ENCODE measurements at regions not wholly inside any gene's neighbourhood (a gene's known extent, or its start where the extent isn't known, plus 50 kb on each side); places are given as distances from the start of the nearest gene placed in this dataset.

DNA sequence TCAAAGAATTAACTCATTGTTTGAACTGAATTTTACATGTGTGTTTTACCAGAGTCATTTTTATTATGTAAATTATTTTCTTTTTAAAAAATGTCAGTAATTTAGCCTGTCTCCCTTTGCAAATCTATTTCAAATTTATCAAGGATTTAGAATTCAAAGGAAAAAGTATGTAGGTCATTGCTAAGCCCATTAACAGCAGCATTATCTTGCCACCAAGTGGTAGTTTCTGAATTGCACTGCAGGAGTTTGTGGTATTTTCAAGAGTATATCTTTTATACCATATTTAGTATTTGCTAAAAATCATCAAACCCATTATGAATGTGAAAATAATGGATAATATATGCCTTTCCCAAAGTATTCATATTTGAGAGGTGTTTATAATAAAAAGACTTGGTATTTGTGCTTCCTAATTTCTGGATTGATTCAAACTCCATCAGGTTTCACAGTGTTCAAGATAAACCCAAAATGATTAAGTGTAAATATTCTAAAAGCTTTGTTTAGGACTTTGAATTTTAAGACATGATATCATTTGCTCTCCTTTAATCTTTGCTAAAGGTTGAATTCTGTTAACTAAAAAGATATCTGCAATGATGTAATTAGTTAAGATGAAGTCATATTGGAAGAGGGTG, 711.4 kb downstream of the FSCB start:
- DNase-seq: peak; percentile 52
- H3K4me3 ChIP-seq (ENCODE audit: insufficient read depth in 1 of 2, low read depth in 1 of 2, low read length in 2 of 2): no peak overlapping the region
- no peak overlapping the region for H2AFZ ChIP-seq (ENCODE audit: low read depth, low read length)
- H3K27ac ChIP-seq (ENCODE audit: low read length, poor library complexity, severe bottlenecking): no peak overlapping the region
- H2BK15ac ChIP-seq (ENCODE audit: low read depth, poor library complexity, severe bottlenecking): no peak overlapping the region
- no peaks in the 10 kb centered on the region for H3K27me3 ChIP-seq (ENCODE audit: control insufficient read depth in 1 of 2, insufficient read depth in 1 of 2, low read length in 2 of 2)
- no peaks in the 10 kb centered on the region for H3K79me1 ChIP-seq (replicated peaks; ENCODE audit: low read length, poor library complexity, severe bottlenecking)
- H2AK5ac ChIP-seq (ENCODE audit: low read length, severe bottlenecking): no peak overlapping the region
- H4K91ac ChIP-seq (ENCODE audit: low read length): no peak overlapping the region
- no peaks in the 10 kb centered on the region for H3K4me1 ChIP-seq (ENCODE audit: control insufficient read depth, insufficient read depth, low read depth, low read length)
- no peak overlapping the region for H3K18ac ChIP-seq (ENCODE audit: low read depth in 1 of 2, low read length in 2 of 2)
- no peak overlapping the region for H3K9ac ChIP-seq (ENCODE audit: low read length)
- no peak overlapping the region for H3K14ac ChIP-seq (ENCODE audit: low read length in 2 of 2)
- no peak overlapping the region for H3K4ac ChIP-seq (ENCODE audit: low read depth in 1 of 2, low read length in 2 of 2)
- H3K4me2 ChIP-seq (ENCODE audit: low read length, poor library complexity, severe bottlenecking): no peak overlapping the region
- H3K36me3 ChIP-seq (ENCODE audit: control insufficient read depth in 1 of 2, insufficient read depth in 2 of 2, low read depth in 1 of 2, low read length in 2 of 2): no peaks in the 10 kb centered on the region
- H2BK5ac ChIP-seq (ENCODE audit: low read depth, low read length, poor library complexity, severe bottlenecking): no peak overlapping the region
- H3K23ac ChIP-seq (ENCODE audit: low read length in 2 of 2): no peak overlapping the region
- no peak overlapping the region for H2BK120ac ChIP-seq (ENCODE audit: low read depth, low read length)
- no peak overlapping the region for H2BK12ac ChIP-seq (ENCODE audit: low read length in 2 of 2)
- no peak overlapping the region for H4K8ac ChIP-seq (ENCODE audit: low read length)
- no peaks in the 10 kb centered on the region for H3K9me3 ChIP-seq (ENCODE audit: control insufficient read depth, low read length)

DNA sequence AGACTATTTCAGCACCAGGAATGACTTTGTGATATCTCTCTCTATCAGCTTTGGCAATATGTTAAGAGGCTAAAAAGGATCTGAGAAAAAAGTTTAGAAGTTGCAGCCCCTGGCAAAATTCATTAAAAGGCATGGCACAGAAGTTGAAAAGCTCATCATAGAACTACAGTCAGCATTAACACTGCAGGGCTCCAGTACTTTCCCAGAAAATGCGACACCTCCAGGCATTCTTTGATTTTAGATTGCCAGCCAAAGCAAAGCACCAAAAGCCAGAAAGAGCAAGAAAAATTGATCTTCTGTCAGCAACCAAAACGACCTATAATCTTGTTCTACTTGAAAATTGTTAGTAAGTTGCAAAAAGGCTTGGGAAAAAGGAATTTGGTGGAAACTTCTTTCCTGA, 713.5 kb downstream of the FSCB start:
- Histone ChIP-seq H4K91ac (ENCODE audit: low read length) (no peak overlapping the region), H3K4ac (ENCODE audit: low read depth in 1 of 2, low read length in 2 of 2) (no peak overlapping the region), H3K27me3 (ENCODE audit: control insufficient read depth in 1 of 2, insufficient read depth in 1 of 2, low read length in 2 of 2) (no peaks in the 10 kb centered on the region), H3K4me1 (ENCODE audit: control insufficient read depth, insufficient read depth, low read depth, low read length) (no peaks in the 10 kb centered on the region), H2AFZ (ENCODE audit: low read depth, low read length) (no peak overlapping the region), H3K27ac (ENCODE audit: low read length, poor library complexity, severe bottlenecking) (no peak overlapping the region), H3K4me2 (ENCODE audit: low read length, poor library complexity, severe bottlenecking) (no peak overlapping the region), H3K9ac (ENCODE audit: low read length) (no peak overlapping the region), H3K23ac (ENCODE audit: low read length in 2 of 2) (no peak overlapping the region), H3K4me3 (ENCODE audit: insufficient read depth in 1 of 2, low read depth in 1 of 2, low read length in 2 of 2) (no peak overlapping the region), H2AK5ac (ENCODE audit: low read length, severe bottlenecking) (no peak overlapping the region), H4K8ac (ENCODE audit: low read length) (no peak overlapping the region), H3K36me3 (ENCODE audit: control insufficient read depth in 1 of 2, insufficient read depth in 2 of 2, low read depth in 1 of 2, low read length in 2 of 2) (no peaks in the 10 kb centered on the region), H2BK12ac (ENCODE audit: low read length in 2 of 2) (no peak overlapping the region), H3K9me3 (ENCODE audit: control insufficient read depth, low read length) (no peaks in the 10 kb centered on the region), H2BK15ac (ENCODE audit: low read depth, poor library complexity, severe bottlenecking) (no peak overlapping the region), H3K79me1 (replicated peaks; ENCODE audit: low read length, poor library complexity, severe bottlenecking) (no peaks in the 10 kb centered on the region), H3K14ac (ENCODE audit: low read length in 2 of 2) (no peak overlapping the region), H2BK5ac (ENCODE audit: low read depth, low read length, poor library complexity, severe bottlenecking) (no peak overlapping the region), H3K18ac (ENCODE audit: low read depth in 1 of 2, low read length in 2 of 2) (no peak overlapping the region), H2BK120ac (ENCODE audit: low read depth, low read length) (no peak overlapping the region)
- 78% methylated on average over 1 of the region's 2 CpGs for WGBS
- DNase-seq: no peak

DNA sequence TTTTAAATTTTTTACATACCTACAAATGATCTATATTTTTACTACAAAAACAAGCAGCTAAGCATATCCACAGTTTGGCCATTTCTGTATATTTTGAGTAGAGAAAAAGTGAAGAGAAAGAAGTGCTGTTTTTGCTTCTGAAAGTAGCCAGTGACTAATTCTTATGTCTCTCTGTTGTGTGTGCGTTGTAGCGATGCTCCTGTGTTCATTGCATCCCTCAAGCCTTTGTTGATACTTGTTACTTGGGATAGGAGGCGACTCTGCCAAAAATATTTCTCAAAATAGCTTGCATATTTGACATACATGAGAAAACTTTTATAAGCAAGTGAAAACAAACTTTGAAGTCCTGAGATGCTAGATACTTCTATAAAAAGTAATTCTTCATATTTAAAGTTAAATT, 714.1 kb downstream of the FSCB start:
- Histone ChIP-seq H4K91ac (ENCODE audit: low read length) (no peak overlapping the region), H3K14ac (ENCODE audit: low read length in 2 of 2) (no peak overlapping the region), H4K8ac (ENCODE audit: low read length) (no peak overlapping the region), H3K9ac (ENCODE audit: low read length) (no peak overlapping the region), H2BK15ac (ENCODE audit: low read depth, poor library complexity, severe bottlenecking) (no peak overlapping the region), H3K36me3 (ENCODE audit: control insufficient read depth in 1 of 2, insufficient read depth in 2 of 2, low read depth in 1 of 2, low read length in 2 of 2) (no peaks in the 10 kb centered on the region), H2BK120ac (ENCODE audit: low read depth, low read length) (no peak overlapping the region), H3K18ac (ENCODE audit: low read depth in 1 of 2, low read length in 2 of 2) (no peak overlapping the region), H2BK5ac (ENCODE audit: low read depth, low read length, poor library complexity, severe bottlenecking) (no peak overlapping the region), H2AK5ac (ENCODE audit: low read length, severe bottlenecking) (no peak overlapping the region), H3K27ac (ENCODE audit: low read length, poor library complexity, severe bottlenecking) (no peak overlapping the region), H3K4me3 (ENCODE audit: insufficient read depth in 1 of 2, low read depth in 1 of 2, low read length in 2 of 2) (no peak overlapping the region), H2AFZ (ENCODE audit: low read depth, low read length) (no peak overlapping the region), H2BK12ac (ENCODE audit: low read length in 2 of 2) (no peak overlapping the region), H3K4me1 (ENCODE audit: control insufficient read depth, insufficient read depth, low read depth, low read length) (no peaks in the 10 kb centered on the region), H3K23ac (ENCODE audit: low read length in 2 of 2) (no peak overlapping the region), H3K4me2 (ENCODE audit: low read length, poor library complexity, severe bottlenecking) (no peak overlapping the region), H3K9me3 (ENCODE audit: control insufficient read depth, low read length) (no peaks in the 10 kb centered on the region), H3K79me1 (replicated peaks; ENCODE audit: low read length, poor library complexity, severe bottlenecking) (no peaks in the 10 kb centered on the region), H3K27me3 (ENCODE audit: control insufficient read depth in 1 of 2, insufficient read depth in 1 of 2, low read length in 2 of 2) (no peaks in the 10 kb centered on the region), H3K4ac (ENCODE audit: low read depth in 1 of 2, low read length in 2 of 2) (no peak overlapping the region)
- DNase-seq: no peak
- WGBS: 83% methylated on average over 2 of the region's 3 CpGs

DNA sequence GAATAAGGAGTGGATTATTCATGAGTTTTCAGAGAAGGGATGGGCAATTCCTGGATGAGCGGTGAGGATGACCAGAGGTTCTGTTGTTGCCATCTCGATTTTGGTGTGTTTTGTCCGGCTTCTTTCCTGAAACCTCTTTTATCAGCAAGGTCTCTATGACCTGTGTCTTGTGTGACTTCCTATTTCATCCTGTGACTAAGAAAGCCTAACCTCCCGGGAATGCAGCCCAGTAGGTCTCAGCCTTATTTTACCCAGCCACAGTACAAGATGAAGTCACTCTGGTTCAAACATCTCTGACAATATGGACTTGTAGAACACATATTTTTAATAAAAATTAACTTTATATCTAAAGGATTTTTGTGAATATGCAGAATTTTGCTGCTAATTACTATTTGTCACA, 716.4 kb downstream of the FSCB start:
- H3K18ac ChIP-seq (ENCODE audit: low read depth in 1 of 2, low read length in 2 of 2): no peak overlapping the region
- H3K36me3 ChIP-seq (ENCODE audit: control insufficient read depth in 1 of 2, insufficient read depth in 2 of 2, low read depth in 1 of 2, low read length in 2 of 2): no peaks in the 10 kb centered on the region
- H2BK15ac ChIP-seq (ENCODE audit: low read depth, poor library complexity, severe bottlenecking): no peak overlapping the region
- no peak overlapping the region for H3K9ac ChIP-seq (ENCODE audit: low read length)
- H2AFZ ChIP-seq (ENCODE audit: low read depth, low read length): no peak overlapping the region
- no peak overlapping the region for H3K4ac ChIP-seq (ENCODE audit: low read depth in 1 of 2, low read length in 2 of 2)
- H3K4me2 ChIP-seq (ENCODE audit: low read length, poor library complexity, severe bottlenecking): no peak overlapping the region
- H3K23ac ChIP-seq (ENCODE audit: low read length in 2 of 2): no peak overlapping the region
- H3K4me3 ChIP-seq (ENCODE audit: insufficient read depth in 1 of 2, low read depth in 1 of 2, low read length in 2 of 2): no peak overlapping the region
- no peaks in the 10 kb centered on the region for H3K4me1 ChIP-seq (ENCODE audit: control insufficient read depth, insufficient read depth, low read depth, low read length)
- no peak overlapping the region for H2BK5ac ChIP-seq (ENCODE audit: low read depth, low read length, poor library complexity, severe bottlenecking)
- H4K91ac ChIP-seq (ENCODE audit: low read length): no peak overlapping the region
- no peak overlapping the region for H2AK5ac ChIP-seq (ENCODE audit: low read length, severe bottlenecking)
- no peak overlapping the region for H4K8ac ChIP-seq (ENCODE audit: low read length)
- H3K27ac ChIP-seq (ENCODE audit: low read length, poor library complexity, severe bottlenecking): no peak overlapping the region
- DNase-seq: no peak
- no peaks in the 10 kb centered on the region for H3K9me3 ChIP-seq (ENCODE audit: control insufficient read depth, low read length)
- H3K27me3 ChIP-seq (ENCODE audit: control insufficient read depth in 1 of 2, insufficient read depth in 1 of 2, low read length in 2 of 2): no peaks in the 10 kb centered on the region
- H2BK120ac ChIP-seq (ENCODE audit: low read depth, low read length): no peak overlapping the region
- H2BK12ac ChIP-seq (ENCODE audit: low read length in 2 of 2): no peak overlapping the region
- no peaks in the 10 kb centered on the region for H3K79me1 ChIP-seq (replicated peaks; ENCODE audit: low read length, poor library complexity, severe bottlenecking)
- H3K14ac ChIP-seq (ENCODE audit: low read length in 2 of 2): no peak overlapping the region
- WGBS: 83% methylated on average over 4 of the region's 4 CpGs

Measured in mesenchymal stem cell (in vitro differentiated cells and primary cell).